ENCODE measurements at regions not wholly inside any gene's neighbourhood (a gene's known extent, or its start where the extent isn't known, plus 50 kb on each side); places are given as distances from the start of the nearest gene placed in this dataset.

DNA sequence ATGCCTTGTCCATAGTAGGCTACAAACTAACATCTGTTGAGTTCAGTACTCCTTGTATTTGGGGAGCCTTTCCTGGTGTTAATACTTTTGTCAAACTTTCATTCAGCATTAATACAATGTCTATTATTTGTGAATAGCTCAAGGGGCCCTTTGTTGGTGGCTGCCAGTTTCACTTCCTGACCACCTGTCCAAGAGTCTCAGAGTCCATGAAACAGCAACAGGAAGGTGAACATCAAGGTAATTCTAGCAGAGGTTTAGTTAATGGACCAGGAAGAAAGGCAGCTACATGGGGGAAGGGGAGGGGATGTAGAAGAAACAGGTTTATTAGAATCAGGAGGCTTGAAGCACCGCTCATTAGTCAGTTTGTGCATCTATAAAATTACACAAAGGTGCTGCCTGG is 386.9 kb downstream of the PDCD6IP start:
- no peak for TF ChIP-seq ZNF138 (CRISPR knock-in tag; conservative IDR thresholded peaks at IDR 0.05)
- TF ChIP-seq, protein P1, sequence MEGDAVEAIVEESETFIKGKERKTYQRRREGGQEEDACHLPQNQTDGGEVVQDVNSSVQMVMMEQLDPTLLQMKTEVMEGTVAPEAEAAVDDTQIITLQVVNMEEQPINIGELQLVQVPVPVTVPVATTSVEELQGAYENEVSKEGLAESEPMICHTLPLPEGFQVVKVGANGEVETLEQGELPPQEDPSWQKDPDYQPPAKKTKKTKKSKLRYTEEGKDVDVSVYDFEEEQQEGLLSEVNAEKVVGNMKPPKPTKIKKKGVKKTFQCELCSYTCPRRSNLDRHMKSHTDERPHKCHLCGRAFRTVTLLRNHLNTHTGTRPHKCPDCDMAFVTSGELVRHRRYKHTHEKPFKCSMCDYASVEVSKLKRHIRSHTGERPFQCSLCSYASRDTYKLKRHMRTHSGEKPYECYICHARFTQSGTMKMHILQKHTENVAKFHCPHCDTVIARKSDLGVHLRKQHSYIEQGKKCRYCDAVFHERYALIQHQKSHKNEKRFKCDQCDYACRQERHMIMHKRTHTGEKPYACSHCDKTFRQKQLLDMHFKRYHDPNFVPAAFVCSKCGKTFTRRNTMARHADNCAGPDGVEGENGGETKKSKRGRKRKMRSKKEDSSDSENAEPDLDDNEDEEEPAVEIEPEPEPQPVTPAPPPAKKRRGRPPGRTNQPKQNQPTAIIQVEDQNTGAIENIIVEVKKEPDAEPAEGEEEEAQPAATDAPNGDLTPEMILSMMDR (IDR thresholded peaks at IDR 0.05), result no peak
- no peak for TF ChIP-seq FOXP1 (CRISPR knock-in tag; IDR thresholded peaks at IDR 0.05; ENCODE audit: borderline replicate concordance)
- no peak for TF ChIP-seq ZNF512 (CRISPR knock-in tag; IDR thresholded peaks at IDR 0.05; ENCODE audit: borderline replicate concordance)
- TF ChIP-seq, protein P2, sequence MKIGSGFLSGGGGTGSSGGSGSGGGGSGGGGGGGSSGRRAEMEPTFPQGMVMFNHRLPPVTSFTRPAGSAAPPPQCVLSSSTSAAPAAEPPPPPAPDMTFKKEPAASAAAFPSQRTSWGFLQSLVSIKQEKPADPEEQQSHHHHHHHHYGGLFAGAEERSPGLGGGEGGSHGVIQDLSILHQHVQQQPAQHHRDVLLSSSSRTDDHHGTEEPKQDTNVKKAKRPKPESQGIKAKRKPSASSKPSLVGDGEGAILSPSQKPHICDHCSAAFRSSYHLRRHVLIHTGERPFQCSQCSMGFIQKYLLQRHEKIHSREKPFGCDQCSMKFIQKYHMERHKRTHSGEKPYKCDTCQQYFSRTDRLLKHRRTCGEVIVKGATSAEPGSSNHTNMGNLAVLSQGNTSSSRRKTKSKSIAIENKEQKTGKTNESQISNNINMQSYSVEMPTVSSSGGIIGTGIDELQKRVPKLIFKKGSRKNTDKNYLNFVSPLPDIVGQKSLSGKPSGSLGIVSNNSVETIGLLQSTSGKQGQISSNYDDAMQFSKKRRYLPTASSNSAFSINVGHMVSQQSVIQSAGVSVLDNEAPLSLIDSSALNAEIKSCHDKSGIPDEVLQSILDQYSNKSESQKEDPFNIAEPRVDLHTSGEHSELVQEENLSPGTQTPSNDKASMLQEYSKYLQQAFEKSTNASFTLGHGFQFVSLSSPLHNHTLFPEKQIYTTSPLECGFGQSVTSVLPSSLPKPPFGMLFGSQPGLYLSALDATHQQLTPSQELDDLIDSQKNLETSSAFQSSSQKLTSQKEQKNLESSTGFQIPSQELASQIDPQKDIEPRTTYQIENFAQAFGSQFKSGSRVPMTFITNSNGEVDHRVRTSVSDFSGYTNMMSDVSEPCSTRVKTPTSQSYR (CRISPR knock-in tag; IDR thresholded peaks at IDR 0.05), result no peak
- no peak for TF ChIP-seq ZNF232 (CRISPR knock-in tag; IDR thresholded peaks at IDR 0.05)
- TF ChIP-seq, protein P3, sequence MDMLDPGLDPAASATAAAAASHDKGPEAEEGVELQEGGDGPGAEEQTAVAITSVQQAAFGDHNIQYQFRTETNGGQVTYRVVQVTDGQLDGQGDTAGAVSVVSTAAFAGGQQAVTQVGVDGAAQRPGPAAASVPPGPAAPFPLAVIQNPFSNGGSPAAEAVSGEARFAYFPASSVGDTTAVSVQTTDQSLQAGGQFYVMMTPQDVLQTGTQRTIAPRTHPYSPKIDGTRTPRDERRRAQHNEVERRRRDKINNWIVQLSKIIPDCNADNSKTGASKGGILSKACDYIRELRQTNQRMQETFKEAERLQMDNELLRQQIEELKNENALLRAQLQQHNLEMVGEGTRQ (CRISPR knock-in tag; IDR thresholded peaks at IDR 0.05), result no peak
- TF ChIP-seq HMGXB4 (CRISPR knock-in tag; IDR thresholded peaks at IDR 0.05), result no peak
- no peak for TF ChIP-seq GABPB1 (CRISPR knock-in tag; IDR thresholded peaks at IDR 0.05)
- no peak for TF ChIP-seq TCF7 (CRISPR knock-in tag; IDR thresholded peaks at IDR 0.05; ENCODE audit: low read depth)
- TF ChIP-seq NR2C2 (CRISPR knock-in tag; IDR thresholded peaks at IDR 0.05), result no peak

Measured in WTC11 (cell line).